Adrenal gland (tissue), 5 donors: ENCODE measurements at regions not wholly inside any gene's neighbourhood (a gene's known extent, or its start where the extent isn't known, plus 50 kb on each side); places are given as distances from the start of the nearest gene placed in this dataset.

ENCODE experiments used
- CTCF ChIP-seq, 6 experiments: fragments of 450-650 bp in 4 of 6; fragments of 200-600 bp in 2 of 6; sonication (generic) in 1 of 6; IDR thresholded peaks; 1 replicate in 5 of 6; 2 replicates in 1 of 6; pipeline versions ENCODE4 v1.5.1 to v1.8.0; 2016 to 2021; ENCODE audit warnings: antibody characterized with exemption in 6 of 6, mild to moderate bottlenecking in 2 of 6, moderate library complexity in 1 of 6
- POLR2A ChIP-seq, 2 donors: fragments of 450-650 bp; IDR thresholded peaks; one replicate each; pipeline ENCODE4 v1.6.1; 2017; ENCODE audit warnings: antibody characterized with exemption in 2 of 2, mild to moderate bottlenecking in 2 of 2, moderate library complexity in 1 of 2
- donor health status: DM: no; HTN: no; CAD: no.

DNA sequence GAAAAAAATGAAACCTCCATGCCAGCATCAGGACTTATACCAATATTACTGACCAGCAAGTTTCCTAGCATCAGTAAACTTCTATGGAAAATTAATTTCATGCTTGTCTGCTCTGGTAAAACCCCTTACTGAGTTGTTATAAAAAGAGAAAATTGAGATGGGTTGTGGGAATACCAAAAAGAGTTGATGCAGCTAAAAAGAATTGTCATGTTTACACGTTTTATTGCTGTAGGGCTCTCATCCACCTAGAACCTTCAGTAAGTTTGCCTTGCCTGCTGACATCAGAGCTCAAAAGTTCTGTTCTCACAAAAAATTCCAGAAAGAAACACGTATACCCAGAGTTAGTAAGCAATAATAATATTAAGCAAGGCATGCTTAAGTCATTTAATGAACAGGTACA is 641.3 kb upstream of the ZNF385D start:
- TF ChIP-seq CTCF (IDR thresholded peaks at IDR 0.05) = no peak
- TF ChIP-seq POLR2A (IDR thresholded peaks at IDR 0.05) = no peak
